ENCODE measurements at regions not wholly inside any gene's neighbourhood (a gene's known extent, or its start where the extent isn't known, plus 50 kb on each side); places are given as distances from the start of the nearest gene placed in this dataset.

GRCh38 chr16:7160093-7160492 is 172.6 kb upstream of the RBFOX1 start:
- peaks cover 19% of the 10 kb centered on the region for H3K9me3 ChIP-seq (ENCODE audit: control insufficient read depth, insufficient read depth, low read length)
- no peak for DNase-seq (ENCODE audit: low read depth, low spot score)
- no peak overlapping the region for H3K27ac ChIP-seq (ENCODE audit: low read depth, low read length)
- ChIA-PET POLR2A (no interaction called here), CTCF (no interaction called here)
- no peak for TF ChIP-seq CTCF (IDR thresholded peaks at IDR 0.05; ENCODE audit: low read depth, low read length)
- H3K27me3 ChIP-seq (ENCODE audit: control insufficient read depth, insufficient read depth, low read length), result no peaks in the 10 kb centered on the region
- H3K4me3 ChIP-seq (ENCODE audit: low read depth, low read length), result no peak overlapping the region

- CTCF ChIA-PET, result no interaction called here
- peaks cover 17% of the 10 kb centered on the region for H3K9me3 ChIP-seq (ENCODE audit: control insufficient read depth, insufficient read depth, low read length)
These were observed 174.2 kb upstream of the RBFOX1 start for GRCh38 chr16:7158481-7158880.

GRCh38 chr16:7150230-7150629 is 182.4 kb upstream of the RBFOX1 start:
- ChIA-PET CTCF (interaction anchor here (0.6 kb wide), 1 partner anchor 543 kb away, joined by 7 read pairs; no protein-coding TSS in a partner anchor), POLR2A (no interaction called here)
- H3K9me3 ChIP-seq (ENCODE audit: control insufficient read depth, insufficient read depth, low read length), result peaks cover 11% of the 10 kb centered on the region; the same call in 1 of the 2 replicates
- DNase-seq (ENCODE audit: low read depth, low spot score), result no peak
- no peaks in the 10 kb centered on the region for H3K27me3 ChIP-seq (ENCODE audit: control insufficient read depth, insufficient read depth, low read length)
- H3K4me3 ChIP-seq (ENCODE audit: low read depth, low read length), result no peak overlapping the region
- no peak overlapping the region for H3K27ac ChIP-seq (ENCODE audit: low read depth, low read length)
- TF ChIP-seq CTCF (IDR thresholded peaks at IDR 0.05; ENCODE audit: low read depth, low read length), result no peak

More at GRCh38 chr16:7158481-7158880, 174.2 kb upstream of the RBFOX1 start:
- H3K27me3 ChIP-seq (ENCODE audit: control insufficient read depth, insufficient read depth, low read length), result no peaks in the 10 kb centered on the region
- TF ChIP-seq CTCF (IDR thresholded peaks at IDR 0.05; ENCODE audit: low read depth, low read length), result no peak
- DNase-seq (ENCODE audit: low read depth, low spot score), result no peak
- no peak overlapping the region for H3K27ac ChIP-seq (ENCODE audit: low read depth, low read length)
- no peak overlapping the region for H3K4me3 ChIP-seq (ENCODE audit: low read depth, low read length)
- POLR2A ChIA-PET, result no interaction called here

GRCh38 chr16:7148606-7149005 is 184.0 kb upstream of the RBFOX1 start:
- no peak for DNase-seq (ENCODE audit: low read depth, low spot score)
- no peak overlapping the region for H3K27ac ChIP-seq (ENCODE audit: low read depth, low read length)
- TF ChIP-seq CTCF (IDR thresholded peaks at IDR 0.05; ENCODE audit: low read depth, low read length), result no peak
- CTCF ChIA-PET, result no interaction called here
- H3K27me3 ChIP-seq (ENCODE audit: control insufficient read depth, insufficient read depth, low read length), result no peaks in the 10 kb centered on the region
- POLR2A ChIA-PET, result no interaction called here
- peaks cover 20% of the 10 kb centered on the region; the same call in 1 of the 2 replicates for H3K9me3 ChIP-seq (ENCODE audit: control insufficient read depth, insufficient read depth, low read length)
- H3K4me3 ChIP-seq (ENCODE audit: low read depth, low read length), result no peak overlapping the region

GRCh38 chr16:7140899-7141298 is 191.7 kb upstream of the RBFOX1 start:
- ChIA-PET CTCF (no interaction called here), POLR2A (no interaction called here)

More at GRCh38 chr16:7140899-7141298, 191.7 kb upstream of the RBFOX1 start:
- H3K4me3 ChIP-seq (ENCODE audit: low read depth, low read length), result no peak overlapping the region
- peaks cover 30% of the 10 kb centered on the region for H3K9me3 ChIP-seq (ENCODE audit: control insufficient read depth, insufficient read depth, low read length)
- no peak for DNase-seq (ENCODE audit: low read depth, low spot score)
- H3K27ac ChIP-seq (ENCODE audit: low read depth, low read length), result no peak overlapping the region
- no peak for TF ChIP-seq CTCF (IDR thresholded peaks at IDR 0.05; ENCODE audit: low read depth, low read length)
- no peaks in the 10 kb centered on the region for H3K27me3 ChIP-seq (ENCODE audit: control insufficient read depth, insufficient read depth, low read length)
